CD4-positive, alpha-beta T cell treated with Interleukin-4 for 1 hour (primary cell): ENCODE measurements at regions not wholly inside any gene's neighbourhood (a gene's known extent, or its start where the extent isn't known, plus 50 kb on each side); places are given as distances from the start of the nearest gene placed in this dataset.
"Not testable (repeated sequence)": the region's sequence is repeated elsewhere in the genome, so short reads cannot be mapped to it uniquely, and the experiment has no call there.

Source experiments
- DNase-seq, 2 donors: peaks; one replicate each; pipeline ENCODE4 v3.0.0-alpha.2; 2020 to 2022

DNA sequence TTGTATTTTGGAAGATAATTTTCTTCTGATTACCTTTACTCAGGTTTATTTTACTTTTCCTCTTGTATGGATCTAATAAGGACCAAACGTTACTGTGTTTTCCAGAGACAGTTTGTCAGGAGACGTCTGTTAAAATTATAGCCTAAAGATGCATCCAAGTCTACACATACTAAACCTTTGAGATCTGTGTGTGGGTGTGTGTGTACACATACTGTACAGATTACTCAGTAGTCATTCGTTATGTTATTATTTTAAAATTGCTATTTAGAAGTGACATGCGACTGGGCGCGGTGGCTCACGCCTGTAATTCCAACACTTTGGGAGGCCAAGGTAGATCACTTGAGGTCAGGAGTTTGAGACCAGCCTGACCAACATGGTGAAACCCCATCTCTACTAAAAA, 51.6 kb upstream of the CNTLN start:
- no peak for DNase-seq

DNA sequence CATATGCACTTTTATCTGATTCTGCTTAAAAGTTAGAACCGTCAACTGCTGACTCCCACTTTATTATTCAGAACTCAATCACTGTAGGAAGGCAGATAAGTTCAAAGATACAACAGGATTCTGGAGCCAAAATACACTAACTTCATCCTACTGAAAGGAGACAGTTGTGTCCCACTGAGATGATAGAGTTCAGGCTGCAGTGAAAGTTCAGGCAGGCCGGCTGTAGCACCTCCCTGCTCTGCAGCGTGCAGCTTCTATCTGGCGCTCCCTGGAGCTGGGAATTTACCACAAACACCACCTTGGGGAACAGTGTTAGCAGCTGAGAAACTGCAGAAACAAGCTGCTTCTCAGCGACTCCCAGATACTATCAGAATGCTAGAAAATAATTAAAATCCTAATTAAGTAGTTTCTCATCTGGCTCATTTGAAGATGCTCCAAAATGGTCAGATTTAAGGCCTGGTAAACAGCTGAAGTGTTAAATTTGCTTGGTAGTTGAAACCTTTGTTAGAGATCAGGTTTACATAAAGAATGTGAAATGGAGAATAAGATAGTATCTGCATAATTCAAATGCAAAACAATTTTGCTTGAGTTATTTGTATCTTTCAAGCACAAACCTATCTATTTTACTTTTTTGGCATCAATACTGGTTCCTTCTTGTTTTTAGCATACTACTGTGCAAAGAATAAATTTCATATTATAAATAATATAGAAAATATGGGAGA, 52.3 kb upstream of the CNTLN start:
- no peak for DNase-seq

- no peak for DNase-seq
These were observed 53.0 kb upstream of the CNTLN start for GRCh38 chr9:17081814-17082213.

GRCh38 chr9:17081351-17081750, 53.5 kb upstream of the CNTLN start:
- DNase-seq, result no peak

- no peak for DNase-seq
These were observed 58.9 kb upstream of the CNTLN start for GRCh38 chr9:17075758-17076485.

GRCh38 chr9:17075146-17075757, 59.6 kb upstream of the CNTLN start:
- no peak for DNase-seq

DNA sequence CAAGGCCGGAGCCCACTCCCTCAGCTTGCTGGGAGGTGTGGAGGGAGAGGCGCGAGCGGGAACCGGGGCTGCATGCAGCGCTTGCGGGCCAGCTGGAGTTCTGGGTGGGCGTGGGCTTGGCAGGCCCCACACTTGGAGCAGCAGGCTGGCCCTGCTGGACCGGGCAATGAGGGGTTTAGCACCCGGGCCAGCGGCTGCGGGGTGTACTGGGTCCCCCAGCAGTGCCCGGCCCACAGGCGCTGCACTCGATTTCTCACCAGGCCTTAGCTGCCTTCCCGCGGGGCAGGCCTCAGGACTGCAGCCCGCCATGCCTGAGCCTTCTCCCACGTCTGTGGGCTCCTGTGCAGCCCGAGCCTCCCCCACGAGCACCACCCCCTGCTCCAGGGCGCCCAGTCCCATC, 62.3 kb upstream of the CNTLN start:
- not testable (repeated sequence) for DNase-seq

DNA sequence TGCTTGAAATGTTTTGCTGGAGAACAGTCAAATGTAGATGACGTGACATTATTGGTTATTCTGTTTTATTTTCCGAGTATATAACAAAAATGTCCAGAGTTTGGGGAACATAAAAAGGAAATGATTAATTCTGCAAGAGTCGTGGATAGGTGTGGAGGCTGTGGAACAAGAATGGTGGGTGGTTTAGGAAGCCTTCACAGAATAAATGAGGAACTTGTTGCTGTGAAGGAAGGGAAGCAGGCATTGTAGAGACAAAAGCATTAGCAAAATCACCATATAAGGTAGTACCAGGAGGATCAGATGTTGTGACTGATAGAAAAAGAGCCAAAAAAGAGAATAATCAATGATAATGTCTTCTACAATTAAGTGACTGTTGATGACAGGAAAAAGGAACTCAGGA, 66.2 kb upstream of the CNTLN start:
- no peak for DNase-seq

- no peak for DNase-seq
These were observed 69.8 kb upstream of the CNTLN start for GRCh38 chr9:17065062-17065461.

GRCh38 chr9:17064558-17064957, 70.3 kb upstream of the CNTLN start:
- no peak for DNase-seq

DNA sequence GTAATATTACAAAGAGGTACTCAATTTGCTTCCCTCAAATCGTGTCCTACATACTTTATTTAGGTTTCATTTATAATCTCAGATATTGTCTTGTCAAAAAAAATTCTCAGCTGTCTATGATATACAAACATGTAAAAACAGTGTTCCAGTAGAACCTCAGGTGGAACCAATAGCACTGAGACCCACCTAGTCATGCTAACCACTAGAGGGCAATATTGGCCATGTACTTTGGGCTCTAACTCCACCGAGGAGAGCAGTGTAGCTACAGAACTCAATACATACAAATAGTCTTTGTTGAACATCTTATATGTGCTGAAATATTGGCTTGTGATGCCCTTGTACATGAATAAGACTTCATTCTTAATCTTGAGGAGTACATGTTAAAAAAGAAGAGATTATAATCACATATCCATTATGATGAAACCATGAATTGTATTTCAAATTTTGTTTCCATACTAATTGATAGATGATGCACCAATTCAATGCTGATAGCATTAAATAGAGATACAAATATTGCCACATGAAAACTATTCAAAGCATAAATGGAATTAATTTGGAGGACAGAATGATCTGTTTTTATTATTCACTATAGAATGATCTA, 71.2 kb upstream of the CNTLN start:
- DNase-seq, result peak in 1 of 2 donors; percentile 6

- DNase-seq, result no peak
These were observed 72.3 kb upstream of the CNTLN start for GRCh38 chr9:17062497-17062896.

- DNase-seq, result no peak
These were observed 74.4 kb upstream of the CNTLN start for GRCh38 chr9:17060450-17060849.

DNA sequence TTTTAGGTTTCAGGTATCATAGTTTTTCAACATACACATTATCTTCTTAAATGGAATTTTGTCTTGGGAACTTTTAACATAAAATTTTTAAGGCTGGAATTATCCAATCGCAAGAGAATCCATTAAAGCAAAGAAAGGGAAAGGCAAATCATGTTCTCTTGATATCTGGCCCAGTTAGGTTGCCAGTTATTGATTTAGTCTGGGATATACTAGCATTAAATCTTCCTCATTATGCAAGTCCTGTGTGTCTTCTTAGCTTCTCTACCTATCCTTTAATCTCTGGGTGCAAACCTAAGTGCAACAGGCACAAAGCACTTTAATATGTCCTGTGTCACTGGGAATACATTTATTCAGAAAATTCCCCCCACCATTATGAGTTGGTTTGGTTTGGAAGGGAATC, 75.4 kb upstream of the CNTLN start:
- no peak for DNase-seq

- DNase-seq, result no peak
These were observed 77.1 kb upstream of the CNTLN start for GRCh38 chr9:17057729-17058128.

- no peak for DNase-seq
These were observed 82.2 kb upstream of the CNTLN start for GRCh38 chr9:17052626-17053025.

DNA sequence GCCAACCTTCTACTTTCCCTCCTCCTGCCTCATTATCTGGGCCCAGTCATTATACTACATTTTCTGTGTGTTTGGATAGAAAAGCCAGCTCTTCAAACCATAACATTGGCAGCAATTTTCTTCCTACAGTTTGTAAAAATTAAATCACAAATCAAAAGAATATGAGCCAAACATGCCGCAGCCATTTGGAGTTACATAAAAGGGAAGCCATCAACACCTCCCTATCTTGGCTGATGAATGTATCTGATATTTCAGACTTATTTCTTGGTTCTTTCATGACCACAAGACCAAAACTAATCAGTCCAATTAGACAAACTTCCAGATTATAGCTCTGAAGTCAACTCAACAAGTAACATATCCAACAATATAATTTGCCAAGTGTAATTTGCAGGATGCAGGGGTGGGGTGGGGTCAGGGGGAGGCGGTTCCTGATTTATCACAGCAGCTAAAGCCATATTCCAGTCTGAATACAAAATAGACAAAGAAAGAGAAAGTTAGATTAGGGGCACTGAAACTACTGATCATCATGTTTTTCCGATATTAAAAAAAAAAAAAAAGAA, 89.4 kb upstream of the CNTLN start:
- no peak for DNase-seq

- no peak for DNase-seq
These were observed 103.3 kb upstream of the CNTLN start for GRCh38 chr9:17031546-17031945.

GRCh38 chr9:17025281-17025680, 109.6 kb upstream of the CNTLN start:
- no peak for DNase-seq

DNA sequence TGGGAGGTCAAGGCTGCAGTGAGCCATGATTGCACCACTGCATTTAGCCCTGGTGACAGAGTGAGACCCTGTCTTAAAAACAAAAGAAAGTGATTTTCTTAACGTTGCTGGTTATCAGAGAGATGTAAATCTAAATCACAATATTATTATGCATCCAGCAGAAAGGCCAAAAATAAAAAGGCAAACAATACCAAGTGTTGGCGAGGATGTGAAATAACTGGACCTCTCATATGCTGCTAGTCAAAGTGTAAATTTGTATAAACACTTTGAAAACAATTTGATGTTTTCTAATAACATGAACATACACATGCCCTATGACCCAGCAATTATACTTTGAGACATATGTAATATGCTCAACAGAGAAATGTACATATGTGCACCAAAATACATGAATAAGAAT, 110.7 kb upstream of the CNTLN start:
- no peak for DNase-seq

- no peak for DNase-seq
These were observed 113.4 kb upstream of the CNTLN start for GRCh38 chr9:17021387-17021970.

- no peak for DNase-seq
These were observed 115.4 kb upstream of the CNTLN start for GRCh38 chr9:17019398-17019797.

DNA sequence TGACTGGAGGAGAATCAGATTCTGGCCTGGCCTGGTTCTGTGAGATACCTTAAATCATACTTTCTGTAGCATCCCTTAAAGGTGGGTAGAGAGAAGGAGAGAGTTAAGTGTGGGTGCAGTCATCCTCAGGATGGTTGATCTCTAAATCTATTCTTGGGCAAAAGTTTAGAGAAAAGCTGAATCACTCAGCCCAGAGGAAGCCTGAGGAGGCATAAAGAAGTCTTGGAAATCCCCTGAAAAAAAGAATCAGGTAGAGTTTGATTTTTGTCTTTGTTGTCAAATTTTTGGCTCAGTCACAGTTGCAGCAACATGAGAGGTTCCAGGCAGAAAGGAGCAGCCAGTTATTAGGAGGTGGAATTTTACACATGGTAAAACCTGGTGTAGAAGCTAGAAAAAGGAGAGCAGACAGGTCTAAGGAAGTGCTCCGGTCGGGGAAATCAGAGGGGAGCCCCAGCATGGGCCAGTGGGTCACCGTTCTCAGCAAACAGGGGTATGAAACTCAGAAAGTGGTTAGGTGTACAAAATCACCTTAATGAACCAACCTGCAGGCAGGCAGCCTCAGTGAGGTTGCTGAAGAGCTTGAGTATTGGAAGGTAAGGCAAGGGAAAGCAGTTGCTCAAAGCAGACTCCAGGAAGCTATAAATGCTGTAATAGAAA, 116.2 kb upstream of the CNTLN start:
- DNase-seq, result no peak
